ENCODE measurements at regions not wholly inside any gene's neighbourhood (a gene's known extent, or its start where the extent isn't known, plus 50 kb on each side); places are given as distances from the start of the nearest gene placed in this dataset.

DNA sequence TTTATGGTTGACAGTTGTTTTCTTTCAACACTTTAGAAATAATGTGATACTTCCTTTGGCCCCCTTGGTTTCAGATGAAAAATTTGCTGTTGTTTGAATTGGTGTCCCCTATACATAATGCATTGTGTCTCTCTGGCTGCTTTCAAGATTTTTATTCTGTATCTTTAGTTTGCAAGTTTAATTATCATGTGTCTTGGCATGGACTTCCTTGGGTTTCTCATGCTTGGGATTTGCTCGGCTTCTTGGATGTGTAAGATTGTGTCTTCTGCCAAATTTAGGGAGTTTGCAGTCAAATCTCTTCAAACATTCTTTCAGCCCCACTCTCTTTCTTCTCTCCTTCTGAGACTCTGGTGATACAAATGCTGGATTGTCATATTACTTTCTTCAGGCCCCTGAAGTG lies 53.4 kb upstream of the PTPRG start:
- TF ChIP-seq, protein P1, sequence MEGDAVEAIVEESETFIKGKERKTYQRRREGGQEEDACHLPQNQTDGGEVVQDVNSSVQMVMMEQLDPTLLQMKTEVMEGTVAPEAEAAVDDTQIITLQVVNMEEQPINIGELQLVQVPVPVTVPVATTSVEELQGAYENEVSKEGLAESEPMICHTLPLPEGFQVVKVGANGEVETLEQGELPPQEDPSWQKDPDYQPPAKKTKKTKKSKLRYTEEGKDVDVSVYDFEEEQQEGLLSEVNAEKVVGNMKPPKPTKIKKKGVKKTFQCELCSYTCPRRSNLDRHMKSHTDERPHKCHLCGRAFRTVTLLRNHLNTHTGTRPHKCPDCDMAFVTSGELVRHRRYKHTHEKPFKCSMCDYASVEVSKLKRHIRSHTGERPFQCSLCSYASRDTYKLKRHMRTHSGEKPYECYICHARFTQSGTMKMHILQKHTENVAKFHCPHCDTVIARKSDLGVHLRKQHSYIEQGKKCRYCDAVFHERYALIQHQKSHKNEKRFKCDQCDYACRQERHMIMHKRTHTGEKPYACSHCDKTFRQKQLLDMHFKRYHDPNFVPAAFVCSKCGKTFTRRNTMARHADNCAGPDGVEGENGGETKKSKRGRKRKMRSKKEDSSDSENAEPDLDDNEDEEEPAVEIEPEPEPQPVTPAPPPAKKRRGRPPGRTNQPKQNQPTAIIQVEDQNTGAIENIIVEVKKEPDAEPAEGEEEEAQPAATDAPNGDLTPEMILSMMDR (IDR thresholded peaks at IDR 0.05) = no peak
- no peak for TF ChIP-seq POLR2A (IDR thresholded peaks at IDR 0.05)
